ENCODE measurements at regions not wholly inside any gene's neighbourhood (a gene's known extent, or its start where the extent isn't known, plus 50 kb on each side); places are given as distances from the start of the nearest gene placed in this dataset.

DNA sequence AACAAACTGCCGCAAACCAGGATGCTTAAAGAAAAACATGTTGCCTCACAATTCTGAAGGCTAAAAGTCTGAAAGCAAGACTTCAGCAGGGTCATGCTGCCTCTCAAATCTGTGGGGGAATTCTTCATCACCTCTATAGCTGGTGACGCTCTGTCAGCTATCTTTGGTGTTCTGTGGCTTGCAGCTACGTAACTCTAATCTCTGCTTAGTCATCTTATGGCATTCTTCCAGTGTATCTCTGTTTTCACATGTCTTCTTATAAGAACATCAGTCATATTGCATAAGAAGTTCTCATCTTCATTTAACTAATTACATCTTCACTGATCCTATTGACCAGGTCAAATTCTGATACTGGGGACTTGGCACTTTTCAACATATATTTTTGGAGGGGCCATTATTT is 243.0 kb downstream of the CDH10 start:
- TF ChIP-seq, protein P1, sequence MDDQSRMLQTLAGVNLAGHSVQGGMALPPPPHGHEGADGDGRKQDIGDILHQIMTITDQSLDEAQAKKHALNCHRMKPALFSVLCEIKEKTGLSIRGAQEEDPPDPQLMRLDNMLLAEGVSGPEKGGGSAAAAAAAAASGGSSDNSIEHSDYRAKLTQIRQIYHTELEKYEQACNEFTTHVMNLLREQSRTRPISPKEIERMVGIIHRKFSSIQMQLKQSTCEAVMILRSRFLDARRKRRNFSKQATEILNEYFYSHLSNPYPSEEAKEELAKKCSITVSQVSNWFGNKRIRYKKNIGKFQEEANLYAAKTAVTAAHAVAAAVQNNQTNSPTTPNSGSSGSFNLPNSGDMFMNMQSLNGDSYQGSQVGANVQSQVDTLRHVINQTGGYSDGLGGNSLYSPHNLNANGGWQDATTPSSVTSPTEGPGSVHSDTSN (IDR thresholded peaks at IDR 0.05; ENCODE audit: insufficient replicate concordance, low read depth, low read length) = no peak
- TF ChIP-seq EGR1 (IDR thresholded peaks at IDR 0.05; ENCODE audit: borderline replicate concordance in 1 of 2, low read depth in 2 of 2, low read length in 2 of 2) (no peak), TAF1 (IDR thresholded peaks at IDR 0.05; ENCODE audit: borderline replicate concordance, low read depth, low read length) (no peak), POLR2AphosphoS5 (IDR thresholded peaks at IDR 0.05; ENCODE audit: low read length) (no peak), FOXK2 (IDR thresholded peaks at IDR 0.05) (no peak), ZNF274 (IDR thresholded peaks at IDR 0.05; ENCODE audit: insufficient read depth, insufficient read length) (no peak), POLR2A (IDR thresholded peaks at IDR 0.05; ENCODE audit: low read depth, low read length) (no peak), CBX3 (IDR thresholded peaks at IDR 0.05; ENCODE audit: borderline replicate concordance, low read depth) (no peak)
- TF ChIP-seq, protein P2, sequence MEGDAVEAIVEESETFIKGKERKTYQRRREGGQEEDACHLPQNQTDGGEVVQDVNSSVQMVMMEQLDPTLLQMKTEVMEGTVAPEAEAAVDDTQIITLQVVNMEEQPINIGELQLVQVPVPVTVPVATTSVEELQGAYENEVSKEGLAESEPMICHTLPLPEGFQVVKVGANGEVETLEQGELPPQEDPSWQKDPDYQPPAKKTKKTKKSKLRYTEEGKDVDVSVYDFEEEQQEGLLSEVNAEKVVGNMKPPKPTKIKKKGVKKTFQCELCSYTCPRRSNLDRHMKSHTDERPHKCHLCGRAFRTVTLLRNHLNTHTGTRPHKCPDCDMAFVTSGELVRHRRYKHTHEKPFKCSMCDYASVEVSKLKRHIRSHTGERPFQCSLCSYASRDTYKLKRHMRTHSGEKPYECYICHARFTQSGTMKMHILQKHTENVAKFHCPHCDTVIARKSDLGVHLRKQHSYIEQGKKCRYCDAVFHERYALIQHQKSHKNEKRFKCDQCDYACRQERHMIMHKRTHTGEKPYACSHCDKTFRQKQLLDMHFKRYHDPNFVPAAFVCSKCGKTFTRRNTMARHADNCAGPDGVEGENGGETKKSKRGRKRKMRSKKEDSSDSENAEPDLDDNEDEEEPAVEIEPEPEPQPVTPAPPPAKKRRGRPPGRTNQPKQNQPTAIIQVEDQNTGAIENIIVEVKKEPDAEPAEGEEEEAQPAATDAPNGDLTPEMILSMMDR (IDR thresholded peaks at IDR 0.05 in 2 of 3, conservative IDR thresholded peaks at IDR 0.05 in 1 of 3; ENCODE audit: control insufficient read depth in 2 of 3, extremely low read depth in 1 of 3, insufficient read depth in 1 of 3, low read depth in 3 of 3, low read length in 3 of 3) = no peak

Measured in GM12878 (cell line).